Tibial nerve (tissue), 4 donors: ENCODE measurements at regions not wholly inside any gene's neighbourhood (a gene's known extent, or its start where the extent isn't known, plus 50 kb on each side); places are given as distances from the start of the nearest gene placed in this dataset.

ENCODE experiments used
- EP300 ChIP-seq, 2 donors: sonication (generic); formaldehyde crosslinking; IDR thresholded peaks; one replicate each; pipeline ENCODE4 v1.6.1; 2017; ENCODE audit warnings: antibody characterized with exemption in 2 of 2, mild to moderate bottlenecking in 1 of 2
- TF ChIP-seq, protein P1 (sequence below), 5 experiments: fragments of 200-600 bp in 3 of 5; fragments of 450-650 bp in 2 of 5; sonication (generic) in 3 of 5; IDR thresholded peaks; one replicate each; pipeline ENCODE4 v1.5.1; 2016 to 2019; ENCODE audit warnings: antibody characterized with exemption in 5 of 5, mild to moderate bottlenecking in 3 of 5, moderate library complexity in 2 of 5

DNA sequence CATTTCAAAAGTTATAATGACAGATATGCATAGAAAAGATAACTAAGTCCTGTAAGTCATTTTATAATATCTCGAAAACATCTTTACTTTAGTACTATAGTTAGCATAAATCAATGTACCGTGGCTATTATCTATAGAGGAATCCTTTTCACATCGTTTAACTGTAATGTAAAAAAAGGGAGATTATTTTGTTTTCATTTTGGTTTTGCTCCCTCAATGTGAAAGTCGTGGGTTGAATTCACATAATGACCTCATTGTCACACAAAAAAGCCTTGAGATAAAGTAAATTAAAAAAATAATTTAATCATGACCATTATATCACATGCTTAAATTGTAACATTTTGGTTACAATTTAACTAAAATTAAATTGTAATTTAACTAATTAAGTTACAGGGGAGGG is 560.5 kb upstream of the POT1 start:
- TF ChIP-seq, protein P1, sequence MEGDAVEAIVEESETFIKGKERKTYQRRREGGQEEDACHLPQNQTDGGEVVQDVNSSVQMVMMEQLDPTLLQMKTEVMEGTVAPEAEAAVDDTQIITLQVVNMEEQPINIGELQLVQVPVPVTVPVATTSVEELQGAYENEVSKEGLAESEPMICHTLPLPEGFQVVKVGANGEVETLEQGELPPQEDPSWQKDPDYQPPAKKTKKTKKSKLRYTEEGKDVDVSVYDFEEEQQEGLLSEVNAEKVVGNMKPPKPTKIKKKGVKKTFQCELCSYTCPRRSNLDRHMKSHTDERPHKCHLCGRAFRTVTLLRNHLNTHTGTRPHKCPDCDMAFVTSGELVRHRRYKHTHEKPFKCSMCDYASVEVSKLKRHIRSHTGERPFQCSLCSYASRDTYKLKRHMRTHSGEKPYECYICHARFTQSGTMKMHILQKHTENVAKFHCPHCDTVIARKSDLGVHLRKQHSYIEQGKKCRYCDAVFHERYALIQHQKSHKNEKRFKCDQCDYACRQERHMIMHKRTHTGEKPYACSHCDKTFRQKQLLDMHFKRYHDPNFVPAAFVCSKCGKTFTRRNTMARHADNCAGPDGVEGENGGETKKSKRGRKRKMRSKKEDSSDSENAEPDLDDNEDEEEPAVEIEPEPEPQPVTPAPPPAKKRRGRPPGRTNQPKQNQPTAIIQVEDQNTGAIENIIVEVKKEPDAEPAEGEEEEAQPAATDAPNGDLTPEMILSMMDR (IDR thresholded peaks at IDR 0.05): no peak
- no peak for TF ChIP-seq EP300 (IDR thresholded peaks at IDR 0.05)
